Cardiac fibroblast (primary cell): ENCODE measurements at regions not wholly inside any gene's neighbourhood (a gene's known extent, or its start where the extent isn't known, plus 50 kb on each side); places are given as distances from the start of the nearest gene placed in this dataset.

Source experiments
- DNase-seq, 2 donors: peaks; one replicate each; pipeline versions ENCODE4 v3.0.0 to v3.0.0-alpha.2; 2010; ENCODE audit warnings: low read depth in 2 of 2
- H3K4me3 ChIP-seq, 2 donors: replicated peaks in 1 of 2; 1 replicate in 1 of 2; 2 replicates in 1 of 2; pipeline ENCODE4 v1.5.1; 2011; ENCODE audit warnings: low read depth in 2 of 2, low read length in 2 of 2, mild to moderate bottlenecking in 2 of 2, moderate library complexity in 1 of 2
- TF ChIP-seq, protein P1 (sequence below): IDR thresholded peaks from one replicate; pipeline ENCODE4 v1.5.1; 2011; ENCODE audit warnings: low read depth, mild to moderate bottlenecking, low read length, inconsistent platforms

DNA sequence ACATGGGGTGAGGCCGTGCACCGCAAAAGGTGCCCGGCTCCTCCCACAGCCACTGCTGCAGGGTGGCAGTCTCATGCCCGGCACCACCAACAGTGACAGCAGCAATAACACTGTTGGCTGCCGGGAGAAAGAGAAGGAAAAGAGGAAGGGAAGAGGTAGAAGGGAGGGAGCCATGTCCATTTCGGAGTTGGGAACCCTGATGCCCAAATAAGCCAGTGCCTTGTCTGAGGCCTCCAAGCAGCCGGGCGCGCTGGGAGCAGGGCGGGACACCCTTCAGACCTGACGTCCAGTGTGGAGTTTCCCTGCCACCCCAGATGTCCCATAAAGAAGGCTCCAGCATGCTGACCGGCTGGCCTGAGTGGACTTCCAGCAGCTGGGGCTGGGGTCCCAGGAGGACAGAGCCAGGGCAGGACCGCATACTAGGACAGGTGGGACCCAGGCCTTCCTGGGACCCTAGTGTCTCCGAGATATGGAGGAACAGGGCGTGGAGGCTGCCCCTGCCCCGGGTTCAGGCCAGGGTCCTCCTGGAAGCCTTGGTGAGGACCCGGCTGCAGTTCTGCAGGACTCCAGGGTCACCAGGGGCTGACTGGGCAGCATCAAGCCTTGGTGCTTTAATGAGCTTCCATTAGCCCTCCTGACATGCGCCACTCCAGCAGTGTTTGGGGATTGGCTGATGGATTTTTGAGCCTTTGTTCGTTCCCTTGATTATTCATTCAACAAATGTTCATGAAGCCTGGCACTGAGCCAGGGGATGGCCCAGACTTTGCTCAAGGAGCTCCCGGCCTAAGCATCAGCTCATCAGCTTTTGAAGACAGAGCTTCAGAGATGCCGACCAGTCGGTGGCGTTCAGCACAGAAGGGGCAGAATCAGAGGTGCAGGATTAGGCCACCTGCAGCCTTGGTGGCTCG is 223.6 kb upstream of the CIBAR2 start:
- no peak overlapping the region for H3K4me3 ChIP-seq
- peak in 1 of 2 donors; percentile 62 for DNase-seq
- TF ChIP-seq, protein P1, sequence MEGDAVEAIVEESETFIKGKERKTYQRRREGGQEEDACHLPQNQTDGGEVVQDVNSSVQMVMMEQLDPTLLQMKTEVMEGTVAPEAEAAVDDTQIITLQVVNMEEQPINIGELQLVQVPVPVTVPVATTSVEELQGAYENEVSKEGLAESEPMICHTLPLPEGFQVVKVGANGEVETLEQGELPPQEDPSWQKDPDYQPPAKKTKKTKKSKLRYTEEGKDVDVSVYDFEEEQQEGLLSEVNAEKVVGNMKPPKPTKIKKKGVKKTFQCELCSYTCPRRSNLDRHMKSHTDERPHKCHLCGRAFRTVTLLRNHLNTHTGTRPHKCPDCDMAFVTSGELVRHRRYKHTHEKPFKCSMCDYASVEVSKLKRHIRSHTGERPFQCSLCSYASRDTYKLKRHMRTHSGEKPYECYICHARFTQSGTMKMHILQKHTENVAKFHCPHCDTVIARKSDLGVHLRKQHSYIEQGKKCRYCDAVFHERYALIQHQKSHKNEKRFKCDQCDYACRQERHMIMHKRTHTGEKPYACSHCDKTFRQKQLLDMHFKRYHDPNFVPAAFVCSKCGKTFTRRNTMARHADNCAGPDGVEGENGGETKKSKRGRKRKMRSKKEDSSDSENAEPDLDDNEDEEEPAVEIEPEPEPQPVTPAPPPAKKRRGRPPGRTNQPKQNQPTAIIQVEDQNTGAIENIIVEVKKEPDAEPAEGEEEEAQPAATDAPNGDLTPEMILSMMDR: no peak

DNA sequence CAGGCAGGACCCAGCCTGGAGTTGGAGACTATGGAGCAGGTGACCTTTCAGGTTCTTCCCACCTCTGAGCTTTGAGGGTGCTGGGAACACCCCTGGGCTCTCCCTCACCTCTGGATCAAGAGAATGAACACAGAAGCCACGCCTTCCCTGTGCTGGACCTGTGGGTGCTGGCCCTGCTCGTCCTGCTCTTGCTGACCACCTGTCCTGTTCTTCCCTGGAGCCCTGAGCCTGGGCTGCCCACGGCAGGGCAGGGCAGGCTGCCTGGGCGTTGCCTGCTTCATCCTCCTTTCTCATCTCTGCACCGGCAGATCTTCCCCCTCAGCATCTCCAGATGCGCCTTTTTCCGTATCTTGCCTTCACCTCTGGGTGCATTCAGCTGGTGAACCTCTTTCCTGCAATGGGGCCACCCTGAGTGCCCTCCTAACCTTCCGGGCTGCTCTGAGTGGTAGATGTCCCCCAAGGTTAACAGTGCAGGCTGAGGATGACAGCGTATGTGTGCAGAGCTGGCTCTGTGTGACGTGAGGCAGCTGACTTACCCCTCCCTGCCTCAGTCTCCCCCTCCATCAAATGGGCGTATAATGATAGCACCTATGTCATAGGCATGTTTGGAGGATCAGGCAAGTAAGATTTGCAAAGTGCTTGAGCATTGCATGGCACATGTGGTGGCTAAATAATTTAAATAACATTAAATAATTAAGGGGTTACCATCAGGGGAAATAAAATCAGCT is 225.8 kb upstream of the CIBAR2 start:
- no peak overlapping the region for H3K4me3 ChIP-seq
- no peak for DNase-seq
- TF ChIP-seq, protein P1: no peak

DNA sequence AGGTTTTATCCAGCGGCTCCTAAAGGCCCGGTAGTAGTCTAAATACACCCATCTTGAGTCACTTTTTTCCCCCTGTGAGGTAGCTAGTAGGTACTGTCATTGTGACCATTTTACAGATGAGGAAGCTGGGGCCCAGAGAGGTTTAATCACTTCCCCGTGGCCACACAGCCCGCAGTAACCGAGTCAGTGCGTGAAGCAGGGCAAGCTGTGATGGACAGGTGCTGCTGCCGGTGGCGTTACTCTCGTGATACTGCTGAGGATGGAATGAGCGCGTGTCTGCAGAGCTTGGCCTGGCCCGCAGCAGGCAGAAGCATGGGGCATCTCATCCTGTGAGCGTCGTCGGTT is 226.3 kb upstream of the CIBAR2 start:
- no peak for DNase-seq
- TF ChIP-seq, protein P1: no peak
- no peak overlapping the region for H3K4me3 ChIP-seq

DNA sequence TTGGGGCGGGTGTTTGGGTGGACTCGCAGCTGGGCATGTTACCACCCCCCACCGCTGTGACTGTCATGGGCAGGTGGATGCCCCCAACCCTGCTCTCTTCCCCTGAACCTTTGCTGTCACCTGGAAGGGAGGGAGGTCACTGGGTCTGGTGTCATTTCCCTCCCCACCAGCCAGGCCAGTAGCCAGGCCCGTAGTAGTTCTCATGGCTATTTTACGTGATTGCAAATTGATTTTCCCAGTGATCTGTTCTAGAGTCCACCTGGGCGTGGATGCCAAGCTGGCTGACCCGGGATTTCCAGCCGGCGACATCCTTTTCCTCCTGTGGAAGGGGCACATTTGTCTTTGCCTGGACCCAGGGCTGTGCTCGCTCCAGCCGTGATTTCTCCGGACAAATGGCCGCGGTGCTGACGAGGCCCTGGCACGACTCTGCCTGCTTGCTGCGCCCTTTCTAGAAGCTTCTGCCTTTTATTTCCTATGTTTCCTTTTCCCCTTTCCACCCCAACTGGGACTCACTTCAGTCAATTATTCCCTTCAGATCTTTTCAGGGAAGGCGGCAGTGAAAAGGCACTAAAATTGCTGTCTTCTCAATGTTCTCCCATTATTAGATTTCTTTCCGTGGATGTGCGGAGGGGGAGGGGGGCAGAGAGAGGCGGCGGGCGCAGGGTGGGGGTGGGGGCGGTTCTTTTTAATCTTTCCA is 226.9 kb upstream of the CIBAR2 start:
- no peak for DNase-seq
- TF ChIP-seq, protein P1: no peak
- no peak overlapping the region for H3K4me3 ChIP-seq

DNA sequence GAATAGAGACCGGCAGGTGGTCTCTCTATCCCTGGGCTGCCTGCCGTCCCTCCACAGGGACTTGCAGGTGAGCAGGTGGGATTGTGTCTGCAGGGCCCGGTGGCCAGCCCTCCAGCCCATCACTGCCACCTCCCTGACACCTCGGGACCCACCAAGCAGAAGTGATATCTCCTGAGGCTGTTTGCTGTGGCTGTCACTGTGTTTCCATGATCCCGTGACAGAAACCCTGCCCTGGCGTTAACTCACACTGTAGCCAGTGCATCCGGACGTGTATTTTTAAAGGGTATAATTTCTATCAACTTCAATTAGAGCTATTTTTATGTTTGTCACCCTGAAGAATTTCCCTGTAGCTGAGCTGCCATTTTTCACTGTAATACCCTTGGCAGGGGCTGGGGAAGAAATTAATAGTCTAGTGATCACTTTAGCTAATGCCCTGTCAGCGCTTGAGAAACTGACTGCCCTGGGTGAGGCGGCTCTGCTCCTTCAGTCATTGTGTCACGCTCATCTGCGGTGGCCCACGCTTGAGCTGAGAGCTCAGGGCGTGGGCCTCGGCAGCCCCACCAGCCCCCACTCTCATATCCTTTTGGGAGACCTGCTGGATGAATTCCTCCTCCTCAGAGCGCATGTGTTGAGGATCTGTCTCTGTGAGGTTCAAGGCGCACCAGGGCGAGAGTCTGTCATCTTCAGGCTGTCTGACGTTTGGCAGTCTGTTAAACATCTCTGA is 229.9 kb upstream of the CIBAR2 start:
- no peak overlapping the region for H3K4me3 ChIP-seq
- no peak for DNase-seq
- TF ChIP-seq, protein P1: no peak

DNA sequence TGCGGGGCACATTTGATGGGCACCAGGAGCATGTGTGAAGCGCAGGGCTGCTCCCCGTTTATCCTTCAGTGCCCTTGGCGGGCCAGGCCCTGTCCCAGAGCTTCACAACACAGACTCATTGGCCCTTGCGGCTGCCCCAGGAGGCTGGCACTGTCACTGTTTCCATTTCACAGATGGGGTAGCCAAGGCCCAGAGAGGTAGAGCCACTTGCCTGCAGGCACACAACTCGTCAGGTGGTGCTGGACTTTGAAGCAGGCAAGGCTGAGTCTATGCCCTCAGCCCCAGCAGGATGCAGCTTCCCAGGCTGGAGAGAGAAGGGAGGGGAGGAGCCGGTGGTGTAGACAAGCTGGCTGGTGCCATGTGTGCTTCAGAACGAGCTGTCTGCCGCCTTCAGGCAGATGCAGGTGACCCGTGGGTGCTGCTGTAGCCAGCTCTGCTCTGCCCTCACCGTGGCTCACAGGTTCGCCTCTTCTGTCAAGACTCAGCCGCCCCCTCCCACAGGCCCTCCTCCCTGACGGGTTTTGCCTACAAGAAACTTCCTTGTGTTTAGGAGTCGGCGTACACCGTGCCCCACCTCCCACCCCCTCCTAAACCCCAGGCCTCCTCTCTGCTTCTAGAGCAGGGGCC is 232.3 kb upstream of the CIBAR2 start:
- no peak for DNase-seq
- TF ChIP-seq, protein P1: no peak
- no peak overlapping the region for H3K4me3 ChIP-seq
